ENCODE measurements at regions not wholly inside any gene's neighbourhood (a gene's known extent, or its start where the extent isn't known, plus 50 kb on each side); places are given as distances from the start of the nearest gene placed in this dataset.

DNA sequence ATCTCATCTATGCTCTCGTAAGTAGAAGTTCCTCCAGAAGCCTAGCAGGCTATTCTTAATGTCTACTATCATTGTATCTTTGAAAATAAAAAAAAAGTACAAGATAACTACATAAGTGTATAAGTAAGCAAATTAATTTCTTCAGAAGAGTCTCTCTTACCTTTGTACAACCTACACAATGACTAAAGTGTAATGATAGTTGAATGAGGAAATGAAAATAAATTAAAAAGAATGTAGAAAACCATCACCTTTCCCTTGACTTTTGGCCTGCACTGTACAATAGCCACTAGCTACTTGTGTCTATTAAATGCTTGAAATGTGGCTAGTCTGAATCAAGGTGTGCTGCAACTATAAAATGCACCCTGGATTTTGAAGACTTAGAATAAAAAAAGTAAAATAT, 229.9 kb upstream of the FOXN3 start:
- no peaks in the 10 kb centered on the region for H3K27me3 ChIP-seq (ENCODE audit: control insufficient read depth, insufficient read depth, low read length, poor library complexity, severe bottlenecking)

DNA sequence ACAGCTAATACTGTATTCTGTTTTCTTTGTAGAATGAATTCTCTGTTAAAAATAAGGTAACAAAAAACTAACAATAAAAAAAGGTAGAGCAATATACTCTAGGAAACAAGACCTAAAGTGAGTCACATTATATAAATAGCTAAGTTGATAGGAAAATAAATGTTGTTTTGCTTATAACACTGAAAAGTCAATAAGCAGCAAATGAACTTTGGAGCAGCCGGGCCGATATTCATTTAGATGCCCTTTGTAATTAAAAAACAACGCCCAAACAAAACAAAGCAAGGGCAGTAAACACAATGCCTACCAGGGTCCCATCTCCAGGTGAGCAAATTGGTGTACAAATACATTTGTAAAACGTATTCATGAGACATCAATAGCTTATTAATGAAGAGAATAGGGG, 227.6 kb upstream of the FOXN3 start:
- H3K4me3 ChIP-seq (ENCODE audit: low read length), result no peak overlapping the region
- no peaks in the 10 kb centered on the region for H3K27me3 ChIP-seq (ENCODE audit: control insufficient read depth, insufficient read depth, low read length, poor library complexity, severe bottlenecking)
- Mint-ChIP-seq H3K27ac (no peak overlapping the region), H3K9me3 (no peaks in the 10 kb centered on the region), H3K36me3 (ENCODE audit: low read depth) (no peaks in the 10 kb centered on the region), H3K4me1 (no peaks in the 10 kb centered on the region), H3K27me3 (ENCODE audit: insufficient read depth) (no peaks in the 10 kb centered on the region), H3K4me3 (no peak overlapping the region)
- DNase-seq, result no peak
- H3K9ac ChIP-seq (ENCODE audit: extremely low read depth, low read length, poor library complexity, severe bottlenecking), result no peak overlapping the region
- H3K36me3 ChIP-seq (ENCODE audit: control insufficient read depth, insufficient read depth, low read length), result no peaks in the 10 kb centered on the region
- no peaks in the 10 kb centered on the region for H3K9me3 ChIP-seq (ENCODE audit: control insufficient read depth, low read length)
- no peaks in the 10 kb centered on the region for H3K4me1 ChIP-seq (ENCODE audit: control insufficient read depth, insufficient read depth, low read length)
- 94 to 100% methylated on average over 1 to 4 of the region's 4 CpGs for WGBS, 2 experiments (ENCODE audit: insufficient coverage in 1 of 2, insufficient read length in 1 of 2)
- TF ChIP-seq CTCF (conservative IDR thresholded peaks at IDR 0.05), result no peak
- H3K27ac ChIP-seq (ENCODE audit: low read depth, low read length), result no peak overlapping the region

More for the DNA sequence above, 229.9 kb upstream of the FOXN3 start:
- TF ChIP-seq CTCF (conservative IDR thresholded peaks at IDR 0.05), result no peak
- Histone ChIP-seq H3K9ac (ENCODE audit: extremely low read depth, low read length, poor library complexity, severe bottlenecking) (no peak overlapping the region), H3K9me3 (ENCODE audit: control insufficient read depth, low read length) (no peaks in the 10 kb centered on the region), H3K4me3 (ENCODE audit: low read length) (no peak overlapping the region), H3K4me1 (ENCODE audit: control insufficient read depth, insufficient read depth, low read length) (no peaks in the 10 kb centered on the region), H3K36me3 (ENCODE audit: control insufficient read depth, insufficient read depth, low read length) (no peaks in the 10 kb centered on the region), H3K27ac (ENCODE audit: low read depth, low read length) (no peak overlapping the region)
- peaks cover 3% of the 10 kb centered on the region for H3K4me1 Mint-ChIP-seq
- no peak overlapping the region for H3K4me3 Mint-ChIP-seq
- no peaks in the 10 kb centered on the region for H3K27me3 Mint-ChIP-seq (ENCODE audit: insufficient read depth)
- no peaks in the 10 kb centered on the region for H3K36me3 Mint-ChIP-seq (ENCODE audit: low read depth)
- no peak overlapping the region for H3K27ac Mint-ChIP-seq
- WGBS, 2 experiments (ENCODE audit: insufficient coverage in 1 of 2, insufficient read length in 1 of 2), result no CpG with 5 or more reads among the region's 1 CpG
- DNase-seq, result no peak
- no peaks in the 10 kb centered on the region for H3K9me3 Mint-ChIP-seq

DNA sequence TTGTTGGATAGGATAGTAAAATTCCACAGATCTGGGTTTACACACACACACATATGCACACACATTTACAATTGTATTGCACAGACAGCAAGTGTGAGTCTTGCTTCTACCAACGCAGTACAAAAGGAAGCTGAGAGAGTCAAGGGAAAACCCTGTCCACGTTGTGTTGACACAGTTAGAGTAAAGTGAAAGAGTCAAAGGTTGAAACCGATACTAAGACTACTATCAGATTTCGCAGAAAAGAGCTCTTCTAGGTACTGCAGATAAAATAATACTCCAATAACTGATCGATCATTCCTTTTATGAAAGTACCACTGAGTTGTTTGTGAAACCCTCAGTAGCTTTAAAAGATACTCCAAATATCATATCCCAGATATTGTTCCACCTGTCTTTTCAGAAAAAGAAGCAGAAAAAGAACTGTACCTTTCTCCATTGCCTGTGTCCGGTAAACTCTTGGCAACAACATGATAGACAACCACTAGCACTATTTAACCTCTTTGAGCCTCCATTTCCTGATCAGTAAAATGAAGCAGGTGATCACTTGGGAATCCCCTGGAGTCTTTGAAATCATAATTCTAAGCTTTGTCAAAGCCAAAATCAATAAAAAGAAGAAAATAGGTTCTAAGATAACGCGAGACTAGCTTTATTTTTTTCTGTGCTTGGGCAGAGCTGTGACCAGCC, 224.6 kb upstream of the FOXN3 start:
- Mint-ChIP-seq H3K27ac (no peak overlapping the region), H3K36me3 (ENCODE audit: low read depth) (no peaks in the 10 kb centered on the region)
- no peak for TF ChIP-seq CTCF (conservative IDR thresholded peaks at IDR 0.05)

More for the DNA sequence above, 224.6 kb upstream of the FOXN3 start:
- no peak overlapping the region for H3K27ac ChIP-seq (ENCODE audit: low read depth, low read length)
- Mint-ChIP-seq H3K4me1 (no peaks in the 10 kb centered on the region), H3K27me3 (ENCODE audit: insufficient read depth) (no peaks in the 10 kb centered on the region), H3K4me3 (no peak overlapping the region), H3K9me3 (peaks cover 4% of the 10 kb centered on the region)
- no peaks in the 10 kb centered on the region for H3K27me3 ChIP-seq (ENCODE audit: control insufficient read depth, insufficient read depth, low read length, poor library complexity, severe bottlenecking)
- H3K36me3 ChIP-seq (ENCODE audit: control insufficient read depth, insufficient read depth, low read length), result no peaks in the 10 kb centered on the region
- H3K9me3 ChIP-seq (ENCODE audit: control insufficient read depth, low read length), result no peaks in the 10 kb centered on the region
- WGBS, 2 experiments (ENCODE audit: insufficient coverage in 1 of 2, insufficient read length in 1 of 2), result 81 to 83% methylated on average over 8 of the region's 8 CpGs
- no peak for DNase-seq
- H3K4me3 ChIP-seq (ENCODE audit: low read length), result no peak overlapping the region
- no peaks in the 10 kb centered on the region for H3K4me1 ChIP-seq (ENCODE audit: control insufficient read depth, insufficient read depth, low read length)
- no peak overlapping the region for H3K9ac ChIP-seq (ENCODE audit: extremely low read depth, low read length, poor library complexity, severe bottlenecking)
